WTC11 (cell line): ENCODE measurements at regions not wholly inside any gene's neighbourhood (a gene's known extent, or its start where the extent isn't known, plus 50 kb on each side); places are given as distances from the start of the nearest gene placed in this dataset.
A peak's percentile ranks its signal among the peaks of the same experiment; 100 is the strongest.

ENCODE experiments used
- ATAC-seq: fragments of 200-7000 bp; cut with Tn5 transposase; 2 replicates; pipeline ENCODE4 v1.10.0; 2021; ENCODE audit warnings: mild to moderate bottlenecking, moderate library complexity
- CTCF ChIA-PET: fragments of 300-600 bp; sonication (Branson Sonifier 250); formaldehyde crosslinking; loops from one replicate; lab custom pipeline; 2021; ENCODE audit warnings: antibody characterized with exemption; lab: Charles Lee
- POLR2A ChIA-PET: fragments of 350-600 bp; sonication (Branson Sonifier 250); formaldehyde crosslinking; loops from one replicate; lab custom pipeline; 2021; ENCODE audit warnings: antibody characterized with exemption; lab: Charles Lee
- DNase-seq: peaks from one replicate; pipeline ENCODE4 v3.0.0; 2021; ENCODE audit warnings: low spot score
- H3K27ac Mint-ChIP-seq: 2 replicates; pipeline ENCODE4 v1.8.0; 2021; ENCODE audit warnings: mixed read lengths
- H3K27me3 Mint-ChIP-seq: 2 replicates; pipeline ENCODE4 v1.8.0; 2021; ENCODE audit warnings: low read depth, mild to moderate bottlenecking, moderate library complexity, mixed read lengths
- H3K36me3 Mint-ChIP-seq: 2 replicates; pipeline ENCODE4 v1.8.0; 2021; ENCODE audit warnings: mixed read lengths
- H3K4me1 Mint-ChIP-seq: 2 replicates; pipeline ENCODE4 v1.8.0; 2022; ENCODE audit warnings: mixed read lengths
- H3K4me3 Mint-ChIP-seq: 2 replicates; pipeline ENCODE4 v1.8.0; 2021; ENCODE audit warnings: mild to moderate bottlenecking, moderate library complexity, mixed read lengths
- H3K9me3 Mint-ChIP-seq: 2 replicates; pipeline ENCODE4 v1.8.0; 2021; ENCODE audit warnings: mixed read lengths
- CBFB ChIP-seq: sonication (generic); formaldehyde crosslinking; IDR thresholded peaks from 2 replicates; pipeline ENCODE4 v1.8.1; 2022; ENCODE audit warnings: mild to moderate bottlenecking, low read depth, missing genetic modification reagents
- CREM ChIP-seq: sonication (generic); formaldehyde crosslinking; IDR thresholded peaks from 2 replicates; pipeline ENCODE4 v1.8.1; 2022; ENCODE audit warnings: mild to moderate bottlenecking, missing genetic modification reagents, moderate library complexity
- ESRRA ChIP-seq: sonication (generic); formaldehyde crosslinking; IDR thresholded peaks from 2 replicates; pipeline ENCODE4 v1.8.1; 2022; ENCODE audit warnings: mild to moderate bottlenecking, missing genetic modification reagents, borderline replicate concordance
- GABPB1 ChIP-seq: sonication (generic); formaldehyde crosslinking; IDR thresholded peaks from 2 replicates; pipeline ENCODE4 v1.8.1; 2023; ENCODE audit warnings: mild to moderate bottlenecking, missing genetic modification reagents
- HMGA2 ChIP-seq: fragments of 250-450 bp; sonication (Bioruptor Pico); IDR thresholded peaks from 2 replicates; pipeline ENCODE4 v1.4.0; 2021; ENCODE audit warnings: mild to moderate bottlenecking, moderate library complexity
- NFE2L1 ChIP-seq: sonication (generic); formaldehyde crosslinking; IDR thresholded peaks from 2 replicates; pipeline ENCODE4 v1.8.1; 2023; ENCODE audit warnings: missing genetic modification reagents
- NR2C2 ChIP-seq: sonication (generic); formaldehyde crosslinking; IDR thresholded peaks from 2 replicates; pipeline ENCODE4 v1.8.0; 2022; ENCODE audit warnings: mild to moderate bottlenecking, missing genetic modification reagents
- PRRX2 ChIP-seq: fragments of 250-450 bp; sonication (Bioruptor Pico); IDR thresholded peaks from 2 replicates; pipeline ENCODE4 v1.8.0; 2021; ENCODE audit warnings: mild to moderate bottlenecking
- TEAD4 ChIP-seq: sonication (generic); formaldehyde crosslinking; IDR thresholded peaks from 2 replicates; pipeline ENCODE4 v1.8.0; 2022; ENCODE audit warnings: mild to moderate bottlenecking, missing genetic modification reagents
- TP53 ChIP-seq: sonication (generic); formaldehyde crosslinking; IDR thresholded peaks from 2 replicates; pipeline ENCODE4 v1.8.1; 2023; ENCODE audit warnings: mild to moderate bottlenecking, missing genetic modification reagents
- ZNF219 ChIP-seq: sonication (generic); formaldehyde crosslinking; IDR thresholded peaks from 2 replicates; pipeline ENCODE4 v1.8.0; 2023; ENCODE audit warnings: missing genetic modification reagents, mild to moderate bottlenecking, borderline replicate concordance
- ZNF317 ChIP-seq: sonication (generic); formaldehyde crosslinking; IDR thresholded peaks from 2 replicates; pipeline ENCODE4 v1.8.1; 2023; ENCODE audit warnings: low read depth, mild to moderate bottlenecking, moderate library complexity, missing genetic modification reagents, borderline replicate concordance
- TF ChIP-seq, protein P1 (sequence below): fragments of 250-450 bp; sonication (Bioruptor Pico); IDR thresholded peaks from 2 replicates; pipeline ENCODE4 v1.8.0; 2021; ENCODE audit warnings: mild to moderate bottlenecking
- TF ChIP-seq, protein P2 (sequence below): sonication (generic); formaldehyde crosslinking; IDR thresholded peaks from 2 replicates; pipeline ENCODE4 v1.8.1; 2023; ENCODE audit warnings: mild to moderate bottlenecking, missing genetic modification reagents
- TF ChIP-seq, protein P3 (sequence below): sonication (generic); formaldehyde crosslinking; IDR thresholded peaks from 2 replicates; pipeline ENCODE4 v1.8.1; 2022; ENCODE audit warnings: missing genetic modification reagents, borderline replicate concordance
- TF ChIP-seq, protein P4 (sequence below): sonication (generic); formaldehyde crosslinking; IDR thresholded peaks from 2 replicates; pipeline ENCODE4 v1.8.1; 2023; ENCODE audit warnings: mild to moderate bottlenecking, missing genetic modification reagents
- TF ChIP-seq, protein P5 (sequence below): fragments of 250-450 bp; sonication (Bioruptor Pico); IDR thresholded peaks from 2 replicates; pipeline ENCODE4 v1.9.0; 2021; ENCODE audit warnings: moderate library complexity, mild to moderate bottlenecking, inconsistent platforms, borderline replicate concordance
- TF ChIP-seq, protein P6 (sequence below): sonication (generic); formaldehyde crosslinking; IDR thresholded peaks from 2 replicates; pipeline ENCODE4 v1.8.0; 2022; ENCODE audit warnings: mild to moderate bottlenecking, missing genetic modification reagents

DNA sequence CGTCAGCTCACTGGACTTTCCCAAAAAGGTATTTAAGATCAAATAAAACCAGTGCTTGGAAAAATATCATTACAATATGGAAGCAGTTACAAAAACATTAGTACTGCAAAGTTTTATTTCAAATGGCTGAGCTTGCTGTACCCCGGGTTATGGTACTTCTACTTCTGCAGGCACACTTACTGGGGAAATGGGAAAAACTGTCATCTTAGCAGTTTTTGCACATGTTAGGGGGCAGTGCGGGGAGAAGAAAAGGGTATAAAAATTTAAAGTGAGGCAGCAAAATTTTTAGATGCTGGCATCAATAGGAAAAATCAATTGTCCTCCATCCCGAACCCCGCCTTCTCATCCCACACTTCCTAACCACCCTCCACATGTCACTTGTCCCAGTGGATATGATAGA, 133.4 kb downstream of the ATG4C start:
- no peak for ATAC-seq
- Mint-ChIP-seq H3K4me1 (peaks cover 24% of the 10 kb centered on the region), H3K27ac (no peak overlapping the region), H3K9me3 (no peaks in the 10 kb centered on the region), H3K36me3 (no peaks in the 10 kb centered on the region), H3K4me3 (no peak overlapping the region), H3K27me3 (peaks cover 9% of the 10 kb centered on the region; the same call in 1 of the 2 replicates)
- no peak for DNase-seq
- CTCF ChIA-PET = interaction anchor here (2.4 to 4.3 kb wide), 2 partner anchors 10 to 11 kb away, joined by 7 to 38 read pairs; no protein-coding TSS in a partner anchor
- POLR2A ChIA-PET = no interaction called here
- TF ChIP-seq, protein P1, sequence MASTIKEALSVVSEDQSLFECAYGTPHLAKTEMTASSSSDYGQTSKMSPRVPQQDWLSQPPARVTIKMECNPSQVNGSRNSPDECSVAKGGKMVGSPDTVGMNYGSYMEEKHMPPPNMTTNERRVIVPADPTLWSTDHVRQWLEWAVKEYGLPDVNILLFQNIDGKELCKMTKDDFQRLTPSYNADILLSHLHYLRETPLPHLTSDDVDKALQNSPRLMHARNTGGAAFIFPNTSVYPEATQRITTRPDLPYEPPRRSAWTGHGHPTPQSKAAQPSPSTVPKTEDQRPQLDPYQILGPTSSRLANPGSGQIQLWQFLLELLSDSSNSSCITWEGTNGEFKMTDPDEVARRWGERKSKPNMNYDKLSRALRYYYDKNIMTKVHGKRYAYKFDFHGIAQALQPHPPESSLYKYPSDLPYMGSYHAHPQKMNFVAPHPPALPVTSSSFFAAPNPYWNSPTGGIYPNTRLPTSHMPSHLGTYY (CRISPR knock-in tag) = no peak
- TF ChIP-seq ESRRA (CRISPR knock-in tag) = no peak
- TF ChIP-seq, protein P2, sequence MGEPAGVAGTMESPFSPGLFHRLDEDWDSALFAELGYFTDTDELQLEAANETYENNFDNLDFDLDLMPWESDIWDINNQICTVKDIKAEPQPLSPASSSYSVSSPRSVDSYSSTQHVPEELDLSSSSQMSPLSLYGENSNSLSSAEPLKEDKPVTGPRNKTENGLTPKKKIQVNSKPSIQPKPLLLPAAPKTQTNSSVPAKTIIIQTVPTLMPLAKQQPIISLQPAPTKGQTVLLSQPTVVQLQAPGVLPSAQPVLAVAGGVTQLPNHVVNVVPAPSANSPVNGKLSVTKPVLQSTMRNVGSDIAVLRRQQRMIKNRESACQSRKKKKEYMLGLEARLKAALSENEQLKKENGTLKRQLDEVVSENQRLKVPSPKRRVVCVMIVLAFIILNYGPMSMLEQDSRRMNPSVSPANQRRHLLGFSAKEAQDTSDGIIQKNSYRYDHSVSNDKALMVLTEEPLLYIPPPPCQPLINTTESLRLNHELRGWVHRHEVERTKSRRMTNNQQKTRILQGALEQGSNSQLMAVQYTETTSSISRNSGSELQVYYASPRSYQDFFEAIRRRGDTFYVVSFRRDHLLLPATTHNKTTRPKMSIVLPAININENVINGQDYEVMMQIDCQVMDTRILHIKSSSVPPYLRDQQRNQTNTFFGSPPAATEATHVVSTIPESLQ = no peak
- no peak for TF ChIP-seq NFE2L1
- TF ChIP-seq, protein P3, sequence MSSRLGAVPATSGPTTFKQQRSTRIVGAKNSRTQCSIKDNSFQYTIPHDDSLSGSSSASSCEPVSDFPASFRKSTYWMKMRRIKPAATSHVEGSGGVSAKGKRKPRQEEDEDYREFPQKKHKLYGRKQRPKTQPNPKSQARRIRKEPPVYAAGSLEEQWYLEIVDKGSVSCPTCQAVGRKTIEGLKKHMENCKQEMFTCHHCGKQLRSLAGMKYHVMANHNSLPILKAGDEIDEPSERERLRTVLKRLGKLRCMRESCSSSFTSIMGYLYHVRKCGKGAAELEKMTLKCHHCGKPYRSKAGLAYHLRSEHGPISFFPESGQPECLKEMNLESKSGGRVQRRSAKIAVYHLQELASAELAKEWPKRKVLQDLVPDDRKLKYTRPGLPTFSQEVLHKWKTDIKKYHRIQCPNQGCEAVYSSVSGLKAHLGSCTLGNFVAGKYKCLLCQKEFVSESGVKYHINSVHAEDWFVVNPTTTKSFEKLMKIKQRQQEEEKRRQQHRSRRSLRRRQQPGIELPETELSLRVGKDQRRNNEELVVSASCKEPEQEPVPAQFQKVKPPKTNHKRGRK = no peak
- TF ChIP-seq ZNF219 (CRISPR knock-in tag) = no peak
- no peak for TF ChIP-seq HMGA2 (CRISPR knock-in tag)
- no peak for TF ChIP-seq NR2C2 (CRISPR knock-in tag)
- TF ChIP-seq, protein P4, sequence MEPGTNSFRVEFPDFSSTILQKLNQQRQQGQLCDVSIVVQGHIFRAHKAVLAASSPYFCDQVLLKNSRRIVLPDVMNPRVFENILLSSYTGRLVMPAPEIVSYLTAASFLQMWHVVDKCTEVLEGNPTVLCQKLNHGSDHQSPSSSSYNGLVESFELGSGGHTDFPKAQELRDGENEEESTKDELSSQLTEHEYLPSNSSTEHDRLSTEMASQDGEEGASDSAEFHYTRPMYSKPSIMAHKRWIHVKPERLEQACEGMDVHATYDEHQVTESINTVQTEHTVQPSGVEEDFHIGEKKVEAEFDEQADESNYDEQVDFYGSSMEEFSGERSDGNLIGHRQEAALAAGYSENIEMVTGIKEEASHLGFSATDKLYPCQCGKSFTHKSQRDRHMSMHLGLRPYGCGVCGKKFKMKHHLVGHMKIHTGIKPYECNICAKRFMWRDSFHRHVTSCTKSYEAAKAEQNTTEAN (CRISPR knock-in tag) = no peak
- no peak for TF ChIP-seq TP53
- TF ChIP-seq, protein P5, sequence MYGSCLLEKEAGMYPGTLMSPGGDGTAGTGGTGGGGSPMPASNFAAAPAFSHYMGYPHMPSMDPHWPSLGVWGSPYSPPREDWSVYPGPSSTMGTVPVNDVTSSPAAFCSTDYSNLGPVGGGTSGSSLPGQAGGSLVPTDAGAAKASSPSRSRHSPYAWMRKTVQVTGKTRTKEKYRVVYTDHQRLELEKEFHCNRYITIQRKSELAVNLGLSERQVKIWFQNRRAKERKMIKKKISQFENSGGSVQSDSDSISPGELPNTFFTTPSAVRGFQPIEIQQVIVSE (CRISPR knock-in tag) = no peak
- no peak for TF ChIP-seq CREM (CRISPR knock-in tag)
- no peak for TF ChIP-seq ZNF317 (CRISPR knock-in tag)
- TF ChIP-seq GABPB1 (CRISPR knock-in tag) = no peak

DNA sequence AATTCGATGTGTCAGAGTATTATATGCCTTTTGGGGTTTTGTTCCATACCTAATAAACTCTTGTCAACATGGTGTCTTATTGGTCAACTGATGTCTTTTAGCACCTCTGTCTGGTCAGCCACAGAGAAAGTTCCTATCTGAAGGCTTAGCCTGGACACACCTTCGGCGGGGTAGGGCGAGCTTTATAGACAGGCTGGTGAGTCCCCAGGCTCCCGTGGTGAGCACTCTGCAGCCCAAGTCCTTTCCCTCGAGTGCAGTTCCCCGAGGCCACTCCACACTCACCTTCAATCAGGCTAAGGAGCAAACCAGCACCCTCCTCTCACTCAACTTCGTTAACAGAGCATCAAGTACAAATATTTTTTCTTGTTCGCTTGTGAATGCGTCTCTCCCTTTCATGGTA, 133.9 kb downstream of the ATG4C start:
- Mint-ChIP-seq H3K4me1 (peaks cover 24% of the 10 kb centered on the region), H3K9me3 (no peaks in the 10 kb centered on the region), H3K27me3 (peaks cover 9% of the 10 kb centered on the region; the same call in 1 of the 2 replicates), H3K36me3 (no peaks in the 10 kb centered on the region), H3K4me3 (peak overlapping the region; percentile 43), H3K27ac (no peak overlapping the region)
- peak; percentile 76 for ATAC-seq
- POLR2A ChIA-PET = no interaction called here
- DNase-seq = no peak
- CTCF ChIA-PET = interaction anchor here (4.3 kb wide), 1 partner anchor 12 kb away, joined by 38 read pairs; no protein-coding TSS in a partner anchor
- TF ChIP-seq, protein P6, sequence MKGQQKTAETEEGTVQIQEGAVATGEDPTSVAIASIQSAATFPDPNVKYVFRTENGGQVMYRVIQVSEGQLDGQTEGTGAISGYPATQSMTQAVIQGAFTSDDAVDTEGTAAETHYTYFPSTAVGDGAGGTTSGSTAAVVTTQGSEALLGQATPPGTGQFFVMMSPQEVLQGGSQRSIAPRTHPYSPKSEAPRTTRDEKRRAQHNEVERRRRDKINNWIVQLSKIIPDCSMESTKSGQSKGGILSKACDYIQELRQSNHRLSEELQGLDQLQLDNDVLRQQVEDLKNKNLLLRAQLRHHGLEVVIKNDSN (CRISPR knock-in tag) = no peak
- TF ChIP-seq PRRX2 = no peak
- no peak for TF ChIP-seq TEAD4 (CRISPR knock-in tag)
- TF ChIP-seq CBFB (CRISPR knock-in tag) = no peak
